ENCODE measurements at regions not wholly inside any gene's neighbourhood (a gene's known extent, or its start where the extent isn't known, plus 50 kb on each side); places are given as distances from the start of the nearest gene placed in this dataset.

- no TSS peak for BruUV-seq (replicated peaks)
- Histone ChIP-seq H3K9me3 (ENCODE audit: low read length) (no peaks in the 10 kb centered on the region), H3K79me2 (ENCODE audit: insufficient read depth, low read length) (no peaks in the 10 kb centered on the region), H4K20me1 (ENCODE audit: insufficient read depth, low read length) (no peaks in the 10 kb centered on the region), H3K9ac (ENCODE audit: insufficient read depth, low read depth, low read length) (no peak overlapping the region), H3K4me2 (ENCODE audit: low read depth, low read length) (no peak overlapping the region), H3K36me3 (replicated peaks in 1 of 2; ENCODE audit: control insufficient read depth in 1 of 2, insufficient read depth in 2 of 2, low read length in 2 of 2) (no peaks in the 10 kb centered on the region), H3K27me3 (ENCODE audit: control insufficient read depth in 1 of 2, insufficient read depth in 2 of 2, low read length in 2 of 2) (no peaks in the 10 kb centered on the region), H3K4me1 (ENCODE audit: insufficient read depth, low read length) (no peaks in the 10 kb centered on the region), H3K4me3 (replicated peaks in 1 of 3; ENCODE audit: insufficient read depth in 1 of 3, low read depth in 2 of 3, low read length in 3 of 3) (no peak overlapping the region), H2AFZ (ENCODE audit: low read length) (no peak overlapping the region), H3K27ac (ENCODE audit: extremely low read length, insufficient read depth, low read length) (no peak overlapping the region)
- TF ChIP-seq GTF3A (CRISPR knock-in tag; conservative IDR thresholded peaks at IDR 0.05) = no peak
- TF ChIP-seq SRF (IDR thresholded peaks at IDR 0.05; ENCODE audit: low read depth, low read length) = no peak
- TF ChIP-seq SIX4 (CRISPR knock-in tag; IDR thresholded peaks at IDR 0.05) = no peak
- no peak for TF ChIP-seq FLYWCH1 (CRISPR knock-in tag; IDR thresholded peaks at IDR 0.05)
- TF ChIP-seq ZBTB4 (CRISPR knock-in tag; IDR thresholded peaks at IDR 0.05; ENCODE audit: borderline replicate concordance) = no peak
- no peak for TF ChIP-seq PATZ1 (CRISPR knock-in tag; IDR thresholded peaks at IDR 0.05)
- no peak for TF ChIP-seq MAFF (IDR thresholded peaks at IDR 0.05; ENCODE audit: low read depth, low read length)
- no peak for TF ChIP-seq TERF1 (CRISPR knock-in tag; IDR thresholded peaks at IDR 0.05)
- CTCF ChIA-PET (ENCODE audit: low intra/inter-chr PET ratio, low total read pairs) = no interaction called here
- intact Hi-C loops (cut with micrococcal nuclease; ENCODE audit: unreplicated experiment) = no loop called here
- POLR2A ChIA-PET = no interaction called here
- in situ Hi-C loops (cut with HindIII; ENCODE audit: extremely low pct_ligation_motif_present, low pct_unique_long_range_greater_than_20kb) = no loop called here
- WGBS (ENCODE audit: low lambda C conversion rate) = 0% methylated on average over 1 of the region's 1 CpG
- no peak for DNase-seq (ENCODE audit: low spot score)
- no peak for ATAC-seq
- no peak for FAIRE-seq
Measured at GRCh38 chr13:47679401-47679800, 321.7 kb downstream of the SUCLA2 start.

Data from HepG2 (cell line).